DMS53 treated with DMSO at 0.1 percent for 48 hours (cell line): ENCODE measurements at regions not wholly inside any gene's neighbourhood (a gene's known extent, or its start where the extent isn't known, plus 50 kb on each side); places are given as distances from the start of the nearest gene placed in this dataset.
A peak's percentile ranks its signal among the peaks of the same experiment; 100 is the strongest.

ENCODE experiments used
- DNase-seq: peaks from one replicate; lab custom pipeline; 2025; ENCODE audit not compliant: unreplicated experiment; lab: John Stamatoyannopoulos, UW

DNA sequence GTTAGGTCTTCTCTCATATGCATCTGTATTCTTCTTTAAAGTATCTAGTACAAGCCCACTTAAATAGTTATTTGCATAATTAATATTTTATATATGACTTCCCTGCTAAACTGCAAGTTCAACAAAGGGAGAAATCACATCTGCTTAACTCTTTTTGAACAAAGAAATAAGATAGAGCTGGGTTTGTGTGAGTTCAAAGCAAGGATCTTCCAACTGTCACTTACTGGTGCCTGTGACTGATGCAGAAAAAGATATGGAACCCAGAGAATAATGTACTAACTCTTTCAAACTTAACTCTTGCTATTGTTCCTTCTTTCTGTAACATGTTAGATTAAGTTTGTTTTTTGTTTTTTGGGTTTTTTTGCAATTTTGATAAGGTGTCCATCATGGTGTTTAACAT lies 71.3 kb upstream of the SP4 start:
- no peak for DNase-seq

DNA sequence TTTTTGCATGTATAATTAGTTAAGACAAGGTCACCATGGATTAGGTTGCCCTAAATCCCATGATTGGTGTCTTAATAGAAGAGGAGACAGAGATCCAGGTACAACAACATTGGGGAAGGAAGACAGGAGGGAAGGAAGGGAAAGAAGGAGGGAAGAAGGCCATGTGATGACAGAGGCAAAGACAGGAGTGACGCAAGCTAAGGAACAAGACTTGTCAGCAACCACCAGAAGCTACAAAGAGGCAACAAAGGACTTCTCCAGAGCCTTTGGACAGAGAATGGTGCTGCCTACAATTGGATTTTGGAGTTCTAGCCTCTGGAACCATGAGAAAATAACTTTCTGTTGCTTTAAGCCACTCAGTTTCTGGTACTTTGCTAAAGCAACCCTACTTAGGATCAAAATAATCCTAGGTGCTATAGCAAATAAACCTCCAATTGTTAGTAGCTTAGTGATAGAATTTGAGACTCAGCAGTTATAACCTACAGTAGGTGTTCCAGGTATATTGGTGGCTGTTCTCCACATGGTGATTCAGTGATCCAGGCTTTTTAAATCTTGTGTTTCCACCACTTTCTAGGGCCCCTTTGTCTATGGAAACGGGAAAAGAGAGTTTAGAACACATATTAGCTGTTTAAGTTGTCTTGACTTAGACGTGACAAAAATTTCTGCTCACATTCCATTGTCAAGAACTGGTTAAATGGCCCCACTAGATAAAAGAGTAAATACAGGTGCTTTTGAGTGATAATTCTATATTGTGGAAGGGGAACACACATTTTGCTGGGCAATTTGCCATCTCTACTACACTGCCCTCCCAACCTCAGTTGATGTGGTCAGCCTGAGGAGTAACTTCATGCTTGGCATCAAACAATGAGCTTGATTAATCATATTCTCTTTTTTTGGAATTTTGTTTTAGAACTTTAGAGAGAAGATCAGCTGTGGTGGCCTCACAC lies 70.5 kb upstream of the SP4 start:
- DNase-seq: no peak

GRCh38 chr7:21358648-21359047 lies 69.2 kb upstream of the SP4 start:
- peak; percentile 51 for DNase-seq

GRCh38 chr7:21359163-21359562 lies 68.7 kb upstream of the SP4 start:
- DNase-seq: no peak

DNA sequence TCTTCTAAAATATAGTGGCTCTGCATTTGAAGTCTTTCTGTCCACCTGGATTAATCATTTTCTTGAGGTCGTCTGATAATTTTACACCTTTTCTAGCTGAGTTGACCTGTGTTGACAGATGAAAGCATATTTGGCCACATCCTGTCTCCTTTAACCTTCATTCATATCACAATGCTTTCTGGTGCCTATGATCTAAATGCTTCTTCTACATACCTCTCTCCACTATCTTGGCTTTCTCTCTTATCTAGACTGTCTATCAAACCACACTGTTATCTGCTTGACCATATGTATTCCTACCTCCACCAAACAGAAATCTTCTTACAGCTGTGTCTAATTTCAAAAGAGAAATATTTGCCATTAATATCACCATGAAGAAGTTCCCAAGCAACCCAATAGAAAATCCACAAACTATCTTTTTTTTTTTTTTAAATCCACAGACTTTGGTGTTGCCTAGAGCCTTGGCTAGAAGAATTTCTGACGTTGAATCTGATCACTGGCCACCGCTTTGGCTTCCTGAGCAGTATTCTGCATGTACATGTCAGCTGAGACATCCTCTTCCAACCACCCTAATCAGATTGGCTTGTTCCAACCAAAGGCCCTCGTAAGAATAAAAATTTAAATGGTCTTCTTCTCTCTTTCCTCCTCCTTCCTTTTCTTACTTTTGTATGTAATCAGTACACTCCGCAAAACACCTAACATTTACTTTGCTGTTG lies 66.3 kb upstream of the SP4 start:
- DNase-seq: peak; percentile 51

GRCh38 chr7:21364801-21365271 lies 63.0 kb upstream of the SP4 start:
- peak; percentile 80 for DNase-seq

DNA sequence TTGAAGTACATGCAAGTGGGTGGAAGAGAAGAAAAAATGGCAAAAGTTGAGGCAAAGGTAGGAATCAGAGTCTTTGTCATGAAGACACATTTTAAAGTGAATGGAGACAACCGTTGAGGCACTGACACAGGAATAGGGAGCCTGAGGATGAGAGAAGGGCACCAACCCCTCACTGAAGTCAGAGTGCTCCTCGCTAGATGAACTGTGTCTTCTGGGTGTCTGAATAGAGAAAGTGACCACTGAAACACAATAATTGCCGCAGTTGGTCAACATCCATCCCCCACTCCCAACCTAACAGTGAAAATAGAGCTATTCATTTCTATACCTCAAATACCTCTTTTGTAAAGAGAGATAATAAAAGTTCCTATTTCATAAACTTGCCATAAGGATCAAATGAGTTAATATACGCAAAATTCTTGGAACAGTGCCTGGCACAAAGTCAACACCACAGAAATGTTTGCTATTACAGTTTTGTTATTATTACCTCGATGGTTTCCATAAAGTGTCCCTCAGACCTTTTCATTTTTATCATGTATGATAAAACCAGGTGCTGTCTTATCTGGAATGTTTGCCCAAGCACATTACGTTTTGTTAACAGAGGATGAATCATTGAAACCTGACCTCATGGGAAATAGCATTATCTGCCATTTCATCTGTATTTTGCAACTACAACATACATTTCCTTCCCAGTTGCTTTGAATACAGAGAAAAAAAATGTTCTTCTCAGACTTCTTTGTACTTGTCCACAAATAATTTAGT lies 61.8 kb upstream of the SP4 start:
- peak; percentile 100 for DNase-seq

DNA sequence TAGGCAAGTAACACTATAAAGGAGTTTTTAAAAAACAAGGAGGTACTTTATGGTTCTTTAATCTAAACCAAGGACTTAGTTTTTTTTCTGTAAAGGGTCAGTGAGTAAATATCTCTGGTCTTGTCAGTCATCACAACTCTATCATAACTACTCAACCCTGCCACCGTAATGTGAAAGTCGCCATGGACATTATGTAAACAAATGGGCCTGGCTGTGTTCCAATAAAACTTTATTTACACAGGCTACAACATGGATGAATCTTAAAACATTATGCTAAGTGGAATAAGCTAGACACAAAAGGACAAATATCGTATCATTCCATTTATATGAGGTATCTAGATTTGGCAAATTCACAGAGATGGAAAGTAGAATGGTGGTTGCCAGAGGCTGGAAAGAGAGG lies 60.8 kb upstream of the SP4 start:
- peak; percentile 93 for DNase-seq

DNA sequence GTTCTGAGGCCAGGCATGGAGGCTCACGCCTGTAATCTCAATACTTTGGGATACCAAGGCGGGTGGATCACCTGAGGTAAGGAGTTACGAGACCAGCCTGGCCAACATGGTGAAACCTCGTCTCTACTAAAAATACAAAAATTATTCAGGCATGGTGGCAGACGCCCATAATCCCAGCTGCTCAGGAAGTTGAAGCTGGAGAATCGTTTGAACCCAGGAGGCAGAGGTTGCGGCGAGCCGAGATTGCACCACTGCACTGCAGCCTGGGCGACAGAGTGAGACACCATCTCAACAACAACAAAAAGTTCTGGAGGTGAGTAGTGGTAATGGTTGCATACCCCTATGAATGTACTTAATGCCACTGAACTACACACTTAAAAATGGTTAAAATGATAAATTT lies 60.3 kb upstream of the SP4 start:
- DNase-seq: no peak

DNA sequence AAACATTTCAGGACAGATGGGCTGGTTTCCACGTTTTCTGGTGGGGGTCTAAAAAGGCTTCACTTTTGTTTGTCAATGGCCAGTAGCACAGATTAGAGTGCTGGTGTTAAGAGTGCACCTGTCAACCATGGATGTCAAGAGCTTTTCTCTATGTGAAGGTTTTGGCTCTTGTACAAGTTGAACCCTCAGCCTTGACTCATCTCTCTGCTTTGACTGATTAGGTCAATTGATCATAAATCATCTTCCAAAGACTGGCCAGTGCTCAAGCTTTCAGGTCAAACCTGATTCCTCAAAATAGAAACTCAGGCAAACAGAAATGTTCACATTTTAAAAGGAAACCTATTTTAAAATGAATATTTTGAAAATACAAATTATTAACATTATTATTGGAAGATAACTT lies 59.6 kb upstream of the SP4 start:
- peak; percentile 90 for DNase-seq

GRCh38 chr7:21370283-21370982 lies 57.5 kb upstream of the SP4 start:
- DNase-seq: peak; percentile 99

- no peak for DNase-seq
Observed at GRCh38 chr7:21371360-21371759, 56.5 kb upstream of the SP4 start.

DNA sequence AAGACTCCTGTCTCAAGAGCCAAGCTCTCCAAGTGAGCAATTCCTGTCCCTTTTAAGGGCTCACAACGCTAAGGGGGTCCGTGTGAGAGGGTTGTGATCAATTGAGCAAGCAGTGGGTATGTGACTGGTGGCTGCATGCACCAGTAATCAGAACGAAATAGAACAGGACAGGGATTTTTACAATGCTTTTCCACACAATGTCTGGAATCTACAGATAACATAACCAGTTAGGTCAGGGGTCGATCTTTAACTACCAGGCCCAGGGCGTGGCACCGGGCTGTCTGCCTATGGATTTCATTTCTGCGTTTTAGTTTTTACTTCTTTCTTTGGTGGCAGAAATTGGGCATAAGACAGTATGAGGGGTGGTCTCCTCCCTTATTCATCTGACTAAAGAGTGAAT lies 54.9 kb upstream of the SP4 start:
- DNase-seq: no peak

- no peak for DNase-seq
Observed at GRCh38 chr7:21374134-21374533, 53.7 kb upstream of the SP4 start.

- peak; percentile 73 for DNase-seq
Observed at GRCh38 chr7:21377545-21377944, 50.3 kb upstream of the SP4 start.
